ACC112 (cell line): ENCODE measurements at regions not wholly inside any gene's neighbourhood (a gene's known extent, or its start where the extent isn't known, plus 50 kb on each side); places are given as distances from the start of the nearest gene placed in this dataset.

Experiments
- H2AFZ ChIP-seq: fragments of 200-600 bp; sonication (generic); one replicate; pipeline ENCODE4 v1.6.0; 2017; ENCODE audit warnings: antibody characterized with exemption, low read length; ENCODE audit not compliant: unreplicated experiment
- H3K27ac ChIP-seq: fragments of 200-600 bp; sonication (generic); 2 replicates; pipeline ENCODE4 v1.5.1; 2014; ENCODE audit warnings: low read depth, mild to moderate bottlenecking, antibody characterized with exemption, low read length, moderate library complexity
- H3K27me3 ChIP-seq: fragments of 200-600 bp; sonication (generic); 2 replicates; pipeline ENCODE4 v1.6.1; 2014; ENCODE audit warnings: mild to moderate bottlenecking, antibody characterized with exemption, low read length, moderate library complexity, mixed read lengths; ENCODE audit not compliant: insufficient read depth
- H3K36me3 ChIP-seq: fragments of 200-600 bp; sonication (generic); 2 replicates; pipeline ENCODE4 v1.6.1; 2016; ENCODE audit warnings: mild to moderate bottlenecking, antibody characterized with exemption, low read length, moderate library complexity, mixed read lengths; ENCODE audit not compliant: insufficient read depth
- H3K4me1 ChIP-seq: fragments of 200-600 bp; sonication (generic); one replicate; pipeline ENCODE4 v1.6.1; 2016; ENCODE audit warnings: low read length, mixed read lengths; ENCODE audit not compliant: insufficient read depth, unreplicated experiment, control insufficient read depth
- H3K4me3 ChIP-seq: fragments of 200-600 bp; sonication (generic); 2 replicates; pipeline ENCODE4 v1.5.1; 2014; ENCODE audit warnings: mild to moderate bottlenecking, low read depth, low read length
- H3K79me2 ChIP-seq: fragments of 200-600 bp; sonication (generic); one replicate; pipeline ENCODE4 v1.6.0; 2016; ENCODE audit warnings: low read length; ENCODE audit not compliant: control insufficient read depth, unreplicated experiment, insufficient read depth

GRCh38 chr20:24236201-24236600, 233.2 kb upstream of the SYNDIG1 start:
- no peaks in the 10 kb centered on the region for H3K4me1 ChIP-seq
- H3K36me3 ChIP-seq = no peaks in the 10 kb centered on the region
- no peak overlapping the region for H2AFZ ChIP-seq
- no peaks in the 10 kb centered on the region for H3K79me2 ChIP-seq
- H3K4me3 ChIP-seq = no peak overlapping the region
- peaks cover 21% of the 10 kb centered on the region for H3K27me3 ChIP-seq
- H3K27ac ChIP-seq = no peak overlapping the region

- no peak overlapping the region for H2AFZ ChIP-seq
- H3K27ac ChIP-seq = no peak overlapping the region
- peaks cover 21% of the 10 kb centered on the region for H3K27me3 ChIP-seq
- H3K79me2 ChIP-seq = no peaks in the 10 kb centered on the region
- no peaks in the 10 kb centered on the region for H3K4me1 ChIP-seq
- H3K4me3 ChIP-seq = no peak overlapping the region
- no peaks in the 10 kb centered on the region for H3K36me3 ChIP-seq
Observed at GRCh38 chr20:24235296-24236175, 233.9 kb upstream of the SYNDIG1 start.

GRCh38 chr20:24227600-24227999, 239.0 kb upstream of the GGTLC1 start:
- Histone ChIP-seq H3K27me3 (0 out of 2 replicates have a peak, but pooled peaks cover 11% of the 10 kb centered on the region), H3K4me3 (no peak overlapping the region), H3K27ac (no peak overlapping the region)

GRCh38 chr20:24212494-24212893, 223.9 kb upstream of the GGTLC1 start:
- H2AFZ ChIP-seq = no peak overlapping the region
- no peaks in the 10 kb centered on the region for H3K4me1 ChIP-seq
- H3K79me2 ChIP-seq = no peaks in the 10 kb centered on the region
- H3K27me3 ChIP-seq = peaks cover 18% of the 10 kb centered on the region
- H3K4me3 ChIP-seq = no peak overlapping the region
- H3K27ac ChIP-seq = no peak overlapping the region
- no peaks in the 10 kb centered on the region for H3K36me3 ChIP-seq

More at GRCh38 chr20:24227600-24227999, 239.0 kb upstream of the GGTLC1 start:
- Histone ChIP-seq H3K79me2 (no peaks in the 10 kb centered on the region), H3K4me1 (no peaks in the 10 kb centered on the region), H3K36me3 (no peaks in the 10 kb centered on the region), H2AFZ (no peak overlapping the region)

- H3K27me3 ChIP-seq = peaks cover 18% of the 10 kb centered on the region
- no peak overlapping the region for H3K27ac ChIP-seq
- no peaks in the 10 kb centered on the region for H3K79me2 ChIP-seq
- no peak overlapping the region for H2AFZ ChIP-seq
- no peaks in the 10 kb centered on the region for H3K36me3 ChIP-seq
- H3K4me3 ChIP-seq = no peak overlapping the region
- H3K4me1 ChIP-seq = no peaks in the 10 kb centered on the region
Observed at GRCh38 chr20:24211972-24212371, 223.4 kb upstream of the GGTLC1 start.

- Histone ChIP-seq H3K4me1 (no peaks in the 10 kb centered on the region), H3K79me2 (no peaks in the 10 kb centered on the region), H3K27me3 (peaks cover 18% of the 10 kb centered on the region), H3K4me3 (no peak overlapping the region), H3K27ac (no peak overlapping the region), H2AFZ (no peak overlapping the region), H3K36me3 (no peaks in the 10 kb centered on the region)
Observed at GRCh38 chr20:24210356-24210755, 221.8 kb upstream of the GGTLC1 start.

- Histone ChIP-seq H3K4me1 (no peaks in the 10 kb centered on the region), H3K27ac (no peak overlapping the region), H3K4me3 (no peak overlapping the region), H2AFZ (no peak overlapping the region), H3K79me2 (no peaks in the 10 kb centered on the region), H3K27me3 (peaks cover 18% of the 10 kb centered on the region), H3K36me3 (no peaks in the 10 kb centered on the region)
Observed at GRCh38 chr20:24208652-24209051, 220.1 kb upstream of the GGTLC1 start.

- no peak overlapping the region for H3K27ac ChIP-seq
- no peak overlapping the region for H2AFZ ChIP-seq
- H3K36me3 ChIP-seq = no peaks in the 10 kb centered on the region
- H3K4me3 ChIP-seq = no peak overlapping the region
- H3K79me2 ChIP-seq = no peaks in the 10 kb centered on the region
- no peaks in the 10 kb centered on the region for H3K4me1 ChIP-seq
- peaks cover 12% of the 10 kb centered on the region for H3K27me3 ChIP-seq
Observed at GRCh38 chr20:24207803-24208300, 219.3 kb upstream of the GGTLC1 start.

- H3K27me3 ChIP-seq = peaks cover 6% of the 10 kb centered on the region; the same call in 1 of the 2 replicates
- H3K4me1 ChIP-seq = no peaks in the 10 kb centered on the region
- no peaks in the 10 kb centered on the region for H3K79me2 ChIP-seq
- H3K36me3 ChIP-seq = no peaks in the 10 kb centered on the region
- no peak overlapping the region for H3K4me3 ChIP-seq
- no peak overlapping the region for H2AFZ ChIP-seq
- no peak overlapping the region for H3K27ac ChIP-seq
Observed at GRCh38 chr20:24206995-24207394, 218.4 kb upstream of the GGTLC1 start.

- H2AFZ ChIP-seq = no peak overlapping the region
Observed at GRCh38 chr20:24203526-24204183, 215.1 kb upstream of the GGTLC1 start.

More at GRCh38 chr20:24203526-24204183, 215.1 kb upstream of the GGTLC1 start:
- no peak overlapping the region for H3K4me3 ChIP-seq
- no peaks in the 10 kb centered on the region for H3K27me3 ChIP-seq
- H3K27ac ChIP-seq = no peak overlapping the region
- no peaks in the 10 kb centered on the region for H3K4me1 ChIP-seq
- no peaks in the 10 kb centered on the region for H3K79me2 ChIP-seq
- no peaks in the 10 kb centered on the region for H3K36me3 ChIP-seq
